Calu3 (cell line): ENCODE measurements at regions not wholly inside any gene's neighbourhood (a gene's known extent, or its start where the extent isn't known, plus 50 kb on each side); places are given as distances from the start of the nearest gene placed in this dataset.

Experiments used
- BruUV-seq: library from RNA; stranded (reverse); fragments of 400-500 nt; replicated peaks from 2 replicates; lab custom pipeline; 2021; lab: Mats Ljungman, UMichigan
- CTCF ChIA-PET: fragments of 300-600 bp; sonication (Branson Sonifier 250); formaldehyde crosslinking; loops from one replicate; lab custom pipeline; 2022; ENCODE audit warnings: antibody characterized with exemption; lab: Charles Lee
- DNase-seq: peaks from one replicate; pipeline ENCODE4 v3.0.0; 2022
- H3K27ac Mint-ChIP-seq: one replicate; pipeline ENCODE4 v1.8.0; 2022; ENCODE audit warnings: mixed read lengths; ENCODE audit not compliant: unreplicated experiment
- H3K27me3 Mint-ChIP-seq: one replicate; pipeline ENCODE4 v1.8.0; 2022; ENCODE audit warnings: mixed read lengths; ENCODE audit not compliant: unreplicated experiment
- H3K36me3 Mint-ChIP-seq: one replicate; pipeline ENCODE4 v1.8.0; 2022; ENCODE audit warnings: mild to moderate bottlenecking, moderate library complexity, mixed read lengths; ENCODE audit not compliant: insufficient read depth, unreplicated experiment
- H3K4me1 Mint-ChIP-seq: one replicate; pipeline ENCODE4 v1.8.0; 2022; ENCODE audit warnings: mild to moderate bottlenecking, low read depth, mixed read lengths; ENCODE audit not compliant: unreplicated experiment
- H3K4me3 Mint-ChIP-seq: one replicate; pipeline ENCODE4 v1.8.0; 2022; ENCODE audit warnings: mild to moderate bottlenecking, low read depth, moderate library complexity, mixed read lengths; ENCODE audit not compliant: unreplicated experiment
- H3K9me3 Mint-ChIP-seq: one replicate; pipeline ENCODE4 v1.8.0; 2022; ENCODE audit warnings: low read depth, mixed read lengths; ENCODE audit not compliant: unreplicated experiment
- CTCF ChIP-seq: fragments of 200-600 bp; IDR thresholded peaks from one replicate; pipeline ENCODE4 v1.8.0; 2022; ENCODE audit warnings: antibody characterized with exemption; ENCODE audit not compliant: unreplicated experiment
- intact Hi-C: fragments of 100-400 bp; cut with micrococcal nuclease; formaldehyde crosslinking; loops from one replicate; pipeline ENCODE4 v1.10.0; 2022; ENCODE audit not compliant: unreplicated experiment

- H3K36me3 Mint-ChIP-seq = no peaks in the 10 kb centered on the region
- CTCF ChIA-PET = interaction anchor here (0.6 kb wide), 1 partner anchor 737 kb away, joined by 3 read pairs; no protein-coding TSS in a partner anchor
- no peak overlapping the region for H3K4me3 Mint-ChIP-seq
- H3K27ac Mint-ChIP-seq = no peak overlapping the region
- TF ChIP-seq CTCF = no peak
- peaks cover 3% of the 10 kb centered on the region for H3K9me3 Mint-ChIP-seq
- intact Hi-C loops = no loop called here
- H3K4me1 Mint-ChIP-seq = no peaks in the 10 kb centered on the region
- H3K27me3 Mint-ChIP-seq = no peaks in the 10 kb centered on the region
- DNase-seq = no peak
- no TSS peak for BruUV-seq
These were observed 178.2 kb downstream of the GBA3 start for GRCh38 chr4:22870847-22871449.

- no peak for TF ChIP-seq CTCF
- no TSS peak for BruUV-seq
- Mint-ChIP-seq H3K27ac (no peak overlapping the region), H3K4me1 (no peaks in the 10 kb centered on the region), H3K27me3 (no peaks in the 10 kb centered on the region), H3K4me3 (no peak overlapping the region), H3K9me3 (no peaks in the 10 kb centered on the region), H3K36me3 (no peaks in the 10 kb centered on the region)
- no peak for DNase-seq
- CTCF ChIA-PET = no interaction called here
- intact Hi-C loops = no loop called here
These were observed 176.5 kb downstream of the GBA3 start for GRCh38 chr4:22869235-22869634.
